ENCODE measurements at regions not wholly inside any gene's neighbourhood (a gene's known extent, or its start where the extent isn't known, plus 50 kb on each side); places are given as distances from the start of the nearest gene placed in this dataset.

DNA sequence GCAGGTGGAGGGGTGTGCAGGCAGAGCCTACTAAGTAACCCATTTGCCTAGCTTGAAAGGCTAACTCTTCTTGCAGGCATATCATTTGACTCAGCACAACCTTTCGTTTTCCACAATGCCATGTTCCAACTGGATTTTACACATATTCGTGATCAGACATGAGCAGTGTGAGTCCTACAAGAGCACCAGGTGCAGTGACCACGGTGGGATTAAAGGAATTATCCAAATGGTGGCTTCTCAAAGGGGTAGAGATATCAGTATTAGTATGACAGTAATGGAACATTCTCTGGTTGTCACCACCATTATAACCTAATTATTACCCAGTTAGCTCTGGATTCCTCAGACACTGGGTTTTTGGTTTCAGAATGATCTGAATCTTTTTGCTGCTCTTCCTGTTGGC lies 323.5 kb downstream of the LMO4 start:
- DNase-seq: no peak
- no peak overlapping the region for H3K4me3 ChIP-seq (ENCODE audit: low read length)
- H3K79me2 ChIP-seq (ENCODE audit: low read length): no peaks in the 10 kb centered on the region
- H3K27me3 ChIP-seq (replicated peaks; ENCODE audit: insufficient read depth, low read length): no peaks in the 10 kb centered on the region
- H4K20me1 ChIP-seq (ENCODE audit: insufficient read depth, low read length): no peaks in the 10 kb centered on the region
- no peak overlapping the region for H3K9ac ChIP-seq (ENCODE audit: low read length)
- H2AFZ ChIP-seq (ENCODE audit: low read length): no peak overlapping the region
- TF ChIP-seq, protein P1, sequence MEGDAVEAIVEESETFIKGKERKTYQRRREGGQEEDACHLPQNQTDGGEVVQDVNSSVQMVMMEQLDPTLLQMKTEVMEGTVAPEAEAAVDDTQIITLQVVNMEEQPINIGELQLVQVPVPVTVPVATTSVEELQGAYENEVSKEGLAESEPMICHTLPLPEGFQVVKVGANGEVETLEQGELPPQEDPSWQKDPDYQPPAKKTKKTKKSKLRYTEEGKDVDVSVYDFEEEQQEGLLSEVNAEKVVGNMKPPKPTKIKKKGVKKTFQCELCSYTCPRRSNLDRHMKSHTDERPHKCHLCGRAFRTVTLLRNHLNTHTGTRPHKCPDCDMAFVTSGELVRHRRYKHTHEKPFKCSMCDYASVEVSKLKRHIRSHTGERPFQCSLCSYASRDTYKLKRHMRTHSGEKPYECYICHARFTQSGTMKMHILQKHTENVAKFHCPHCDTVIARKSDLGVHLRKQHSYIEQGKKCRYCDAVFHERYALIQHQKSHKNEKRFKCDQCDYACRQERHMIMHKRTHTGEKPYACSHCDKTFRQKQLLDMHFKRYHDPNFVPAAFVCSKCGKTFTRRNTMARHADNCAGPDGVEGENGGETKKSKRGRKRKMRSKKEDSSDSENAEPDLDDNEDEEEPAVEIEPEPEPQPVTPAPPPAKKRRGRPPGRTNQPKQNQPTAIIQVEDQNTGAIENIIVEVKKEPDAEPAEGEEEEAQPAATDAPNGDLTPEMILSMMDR (IDR thresholded peaks at IDR 0.05; ENCODE audit: low read length): no peak
- TF ChIP-seq EZH2 (optimal IDR thresholded peaks at IDR 0.05; ENCODE audit: low read depth, low read length) (no peak), EZH2phosphoT487 (IDR thresholded peaks at IDR 0.05; ENCODE audit: low read length) (no peak)
- H3K4me1 ChIP-seq (ENCODE audit: low read length): no peaks in the 10 kb centered on the region
- H3K9me2 ChIP-seq (replicated peaks; ENCODE audit: insufficient read depth, low read length): no peaks in the 10 kb centered on the region
- H3K36me3 ChIP-seq (replicated peaks; ENCODE audit: insufficient read depth, low read length): no peaks in the 10 kb centered on the region
- H3K27ac ChIP-seq (ENCODE audit: low read length): no peak overlapping the region
- no peak overlapping the region for H3K4me2 ChIP-seq (ENCODE audit: low read depth, low read length)
- H3K9me3 ChIP-seq (replicated peaks; ENCODE audit: insufficient read depth, low read length): no peaks in the 10 kb centered on the region
- H3F3A ChIP-seq (ENCODE audit: insufficient read depth, low read length): no peaks in the 10 kb centered on the region

DNA sequence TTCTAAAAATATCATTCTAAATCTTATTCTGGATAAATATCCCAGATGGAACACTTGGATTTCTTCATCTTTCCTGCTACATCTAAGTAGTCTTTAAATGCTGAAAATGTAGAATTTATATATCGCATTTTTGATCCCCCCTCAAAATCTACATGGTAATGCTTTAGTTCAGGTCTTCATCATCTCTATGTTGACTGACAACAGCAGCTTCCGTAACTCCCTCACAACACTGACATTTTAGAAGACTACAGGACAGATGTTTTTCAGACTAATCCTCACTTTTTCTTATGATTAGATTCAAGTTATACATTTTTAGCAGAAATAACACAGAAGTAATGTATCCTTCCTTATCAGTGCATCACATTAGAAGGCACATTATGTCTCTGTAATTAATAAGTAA lies 336.5 kb downstream of the LMO4 start:
- Histone ChIP-seq H3K4me2 (ENCODE audit: low read depth, low read length) (no peak overlapping the region), H3K9me3 (replicated peaks; ENCODE audit: insufficient read depth, low read length) (no peaks in the 10 kb centered on the region), H3K27me3 (replicated peaks; ENCODE audit: insufficient read depth, low read length) (no peaks in the 10 kb centered on the region), H3K9me2 (replicated peaks; ENCODE audit: insufficient read depth, low read length) (no peaks in the 10 kb centered on the region), H2AFZ (ENCODE audit: low read length) (no peak overlapping the region), H4K20me1 (ENCODE audit: insufficient read depth, low read length) (no peaks in the 10 kb centered on the region), H3F3A (ENCODE audit: insufficient read depth, low read length) (no peaks in the 10 kb centered on the region), H3K9ac (ENCODE audit: low read length) (no peak overlapping the region), H3K36me3 (replicated peaks; ENCODE audit: insufficient read depth, low read length) (no peaks in the 10 kb centered on the region), H3K27ac (ENCODE audit: low read length) (no peak overlapping the region), H3K4me3 (ENCODE audit: low read length) (no peak overlapping the region), H3K4me1 (ENCODE audit: low read length) (no peaks in the 10 kb centered on the region), H3K79me2 (ENCODE audit: low read length) (no peaks in the 10 kb centered on the region)
- no peak for TF ChIP-seq EZH2phosphoT487 (IDR thresholded peaks at IDR 0.05; ENCODE audit: low read length)
- TF ChIP-seq EZH2 (optimal IDR thresholded peaks at IDR 0.05; ENCODE audit: low read depth, low read length): no peak
- TF ChIP-seq, protein P1 (IDR thresholded peaks at IDR 0.05; ENCODE audit: low read length): no peak
- DNase-seq: no peak

DNA sequence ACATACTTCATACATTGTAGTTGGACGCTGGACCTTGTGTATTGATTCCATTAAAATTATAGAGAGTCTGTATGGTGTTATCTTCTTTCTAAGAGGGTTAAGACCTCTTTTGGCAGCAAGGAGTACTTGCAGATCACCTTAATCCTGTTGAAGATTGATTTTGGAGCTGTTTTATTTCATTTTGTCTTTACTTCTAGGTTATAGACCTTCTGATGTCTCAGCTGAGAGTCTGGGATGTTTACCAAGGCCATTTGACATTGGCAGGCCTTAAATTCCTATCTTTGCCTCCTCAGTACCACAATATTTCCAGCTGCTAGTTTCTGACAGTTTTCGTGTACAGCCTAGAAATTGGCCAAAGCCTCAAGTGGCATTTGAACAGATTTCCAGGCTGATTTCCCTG lies 338.0 kb downstream of the LMO4 start:
- Histone ChIP-seq H3K4me2 (ENCODE audit: low read depth, low read length) (no peak overlapping the region), H2AFZ (ENCODE audit: low read length) (no peak overlapping the region), H3K27me3 (replicated peaks; ENCODE audit: insufficient read depth, low read length) (no peaks in the 10 kb centered on the region), H3K79me2 (ENCODE audit: low read length) (no peaks in the 10 kb centered on the region), H3K9ac (ENCODE audit: low read length) (no peak overlapping the region), H3K9me3 (replicated peaks; ENCODE audit: insufficient read depth, low read length) (no peaks in the 10 kb centered on the region), H3K27ac (ENCODE audit: low read length) (no peak overlapping the region), H3K36me3 (replicated peaks; ENCODE audit: insufficient read depth, low read length) (no peaks in the 10 kb centered on the region), H3K4me1 (ENCODE audit: low read length) (no peaks in the 10 kb centered on the region), H4K20me1 (ENCODE audit: insufficient read depth, low read length) (no peaks in the 10 kb centered on the region), H3K4me3 (ENCODE audit: low read length) (no peak overlapping the region), H3K9me2 (replicated peaks; ENCODE audit: insufficient read depth, low read length) (no peaks in the 10 kb centered on the region), H3F3A (ENCODE audit: insufficient read depth, low read length) (no peaks in the 10 kb centered on the region)
- TF ChIP-seq EZH2 (optimal IDR thresholded peaks at IDR 0.05; ENCODE audit: low read depth, low read length) (no peak), EZH2phosphoT487 (IDR thresholded peaks at IDR 0.05; ENCODE audit: low read length) (no peak)
- TF ChIP-seq, protein P1 (IDR thresholded peaks at IDR 0.05; ENCODE audit: low read length): no peak
- no peak for DNase-seq
